ENCODE measurements at regions not wholly inside any gene's neighbourhood (a gene's known extent, or its start where the extent isn't known, plus 50 kb on each side); places are given as distances from the start of the nearest gene placed in this dataset.

- no peak overlapping the region for H3K4me3 ChIP-seq (ENCODE audit: low read depth, low read length)
- H3K9me3 ChIP-seq (ENCODE audit: control insufficient read depth, insufficient read depth, low read length) = peaks cover 6% of the 10 kb centered on the region; the same call in 1 of the 2 replicates
- H3K27ac ChIP-seq (ENCODE audit: low read depth, low read length) = no peak overlapping the region
- ChIA-PET POLR2A (no interaction called here), CTCF (no interaction called here)
- DNase-seq (ENCODE audit: low read depth, low spot score) = no peak
- no peak for TF ChIP-seq CTCF (IDR thresholded peaks at IDR 0.05; ENCODE audit: low read depth, low read length)
- no peaks in the 10 kb centered on the region for H3K27me3 ChIP-seq (ENCODE audit: control insufficient read depth, insufficient read depth, low read length)
Observed at GRCh38 chr4:176843710-176844109, 51.0 kb upstream of the VEGFC start.

- POLR2A ChIA-PET = no interaction called here
- no peak for TF ChIP-seq CTCF (IDR thresholded peaks at IDR 0.05; ENCODE audit: low read depth, low read length)
- CTCF ChIA-PET = no interaction called here
- no peak for DNase-seq (ENCODE audit: low read depth, low spot score)
- Histone ChIP-seq H3K27ac (ENCODE audit: low read depth, low read length) (no peak overlapping the region), H3K9me3 (ENCODE audit: control insufficient read depth, insufficient read depth, low read length) (peaks cover 6% of the 10 kb centered on the region; the same call in 1 of the 2 replicates), H3K27me3 (ENCODE audit: control insufficient read depth, insufficient read depth, low read length) (no peaks in the 10 kb centered on the region), H3K4me3 (ENCODE audit: low read depth, low read length) (no peak overlapping the region)
Observed at GRCh38 chr4:176844448-176844847, 51.7 kb upstream of the VEGFC start.

GRCh38 chr4:176845636-176846035 is 52.9 kb upstream of the VEGFC start:
- CTCF ChIA-PET = no interaction called here
- peaks cover 6% of the 10 kb centered on the region; the same call in 1 of the 2 replicates for H3K9me3 ChIP-seq (ENCODE audit: control insufficient read depth, insufficient read depth, low read length)
- POLR2A ChIA-PET = no interaction called here
- H3K27me3 ChIP-seq (ENCODE audit: control insufficient read depth, insufficient read depth, low read length) = no peaks in the 10 kb centered on the region
- no peak for DNase-seq (ENCODE audit: low read depth, low spot score)
- no peak overlapping the region for H3K27ac ChIP-seq (ENCODE audit: low read depth, low read length)
- H3K4me3 ChIP-seq (ENCODE audit: low read depth, low read length) = no peak overlapping the region
- TF ChIP-seq CTCF (IDR thresholded peaks at IDR 0.05; ENCODE audit: low read depth, low read length) = no peak

- H3K4me3 ChIP-seq (ENCODE audit: low read depth, low read length) = no peak overlapping the region
- peaks cover 9% of the 10 kb centered on the region for H3K9me3 ChIP-seq (ENCODE audit: control insufficient read depth, insufficient read depth, low read length)
- no peak for DNase-seq (ENCODE audit: low read depth, low spot score)
- ChIA-PET POLR2A (no interaction called here), CTCF (no interaction called here)
- TF ChIP-seq CTCF (IDR thresholded peaks at IDR 0.05; ENCODE audit: low read depth, low read length) = no peak
- H3K27me3 ChIP-seq (ENCODE audit: control insufficient read depth, insufficient read depth, low read length) = no peaks in the 10 kb centered on the region
- no peak overlapping the region for H3K27ac ChIP-seq (ENCODE audit: low read depth, low read length)
Observed at GRCh38 chr4:176849076-176849475, 56.4 kb upstream of the VEGFC start.

GRCh38 chr4:176850436-176850835 is 57.7 kb upstream of the VEGFC start:
- Histone ChIP-seq H3K4me3 (ENCODE audit: low read depth, low read length) (no peak overlapping the region), H3K27me3 (ENCODE audit: control insufficient read depth, insufficient read depth, low read length) (no peaks in the 10 kb centered on the region), H3K9me3 (ENCODE audit: control insufficient read depth, insufficient read depth, low read length) (peaks cover 3% of the 10 kb centered on the region; the same call in 1 of the 2 replicates), H3K27ac (ENCODE audit: low read depth, low read length) (no peak overlapping the region)
- TF ChIP-seq CTCF (IDR thresholded peaks at IDR 0.05; ENCODE audit: low read depth, low read length) = no peak
- no peak for DNase-seq (ENCODE audit: low read depth, low spot score)
- CTCF ChIA-PET = no interaction called here
- POLR2A ChIA-PET = no interaction called here

Data from AG04450 (cell line).